Chondrocyte (in vitro differentiated cells): ENCODE measurements at regions not wholly inside any gene's neighbourhood (a gene's known extent, or its start where the extent isn't known, plus 50 kb on each side); places are given as distances from the start of the nearest gene placed in this dataset.

Experiments
- DNase-seq: peaks from one replicate; pipeline ENCODE4 v3.0.0; 2021; ENCODE audit warnings: mixed read lengths, low spot score
- H3K27ac Mint-ChIP-seq: one replicate; pipeline ENCODE4 v1.8.0; 2021; ENCODE audit warnings: mild to moderate bottlenecking, moderate library complexity, mixed read lengths; ENCODE audit not compliant: unreplicated experiment
- H3K27me3 Mint-ChIP-seq: 2 replicates; pipeline ENCODE4 v1.8.0; 2021; ENCODE audit warnings: low read depth, mixed read lengths
- H3K36me3 Mint-ChIP-seq: 2 replicates; pipeline ENCODE4 v1.8.0; 2021; ENCODE audit warnings: low read depth, mixed read lengths
- H3K4me1 Mint-ChIP-seq: 2 replicates; pipeline ENCODE4 v1.8.0; 2021; ENCODE audit warnings: low read depth, mild to moderate bottlenecking, mixed read lengths
- H3K4me3 Mint-ChIP-seq: one replicate; pipeline ENCODE4 v1.8.0; 2021; ENCODE audit warnings: mild to moderate bottlenecking, moderate library complexity, mixed read lengths; ENCODE audit not compliant: unreplicated experiment
- H3K9me3 Mint-ChIP-seq: 2 replicates; pipeline ENCODE4 v1.8.0; 2021; ENCODE audit warnings: low read depth, mixed read lengths
- TF ChIP-seq, protein P1 (sequence below): fragments of 200-600 bp; sonication (generic); IDR thresholded peaks from 2 replicates; pipeline ENCODE4 v1.5.0; 2021; ENCODE audit warnings: antibody characterized with exemption, mild to moderate bottlenecking, moderate library complexity

DNA sequence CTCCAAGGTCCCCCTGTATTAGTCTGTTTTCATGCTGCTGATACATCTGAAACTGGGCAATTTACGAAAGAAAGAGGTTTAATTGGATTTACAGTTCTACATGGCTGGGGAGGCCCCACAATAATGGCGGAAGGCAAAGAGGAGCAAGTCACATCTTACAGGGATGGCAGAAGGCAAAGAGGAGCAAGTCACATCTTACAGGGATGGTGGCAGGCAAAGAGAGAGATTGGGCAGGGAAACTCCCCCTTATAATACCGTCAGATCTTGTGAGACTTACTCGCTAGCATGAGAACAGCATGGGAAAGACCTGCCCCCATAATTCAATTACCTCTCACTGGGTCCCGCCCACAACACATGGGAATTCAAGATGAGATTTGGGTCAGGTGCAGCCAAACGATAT lies 50.0 kb upstream of the FARP1 start:
- no peak for DNase-seq

More for the DNA sequence above, 50.0 kb upstream of the FARP1 start:
- peaks cover 2% of the 10 kb centered on the region for H3K36me3 Mint-ChIP-seq
- no peak overlapping the region for H3K27ac Mint-ChIP-seq
- no peaks in the 10 kb centered on the region for H3K27me3 Mint-ChIP-seq
- no peak overlapping the region for H3K4me3 Mint-ChIP-seq
- TF ChIP-seq, protein P1, sequence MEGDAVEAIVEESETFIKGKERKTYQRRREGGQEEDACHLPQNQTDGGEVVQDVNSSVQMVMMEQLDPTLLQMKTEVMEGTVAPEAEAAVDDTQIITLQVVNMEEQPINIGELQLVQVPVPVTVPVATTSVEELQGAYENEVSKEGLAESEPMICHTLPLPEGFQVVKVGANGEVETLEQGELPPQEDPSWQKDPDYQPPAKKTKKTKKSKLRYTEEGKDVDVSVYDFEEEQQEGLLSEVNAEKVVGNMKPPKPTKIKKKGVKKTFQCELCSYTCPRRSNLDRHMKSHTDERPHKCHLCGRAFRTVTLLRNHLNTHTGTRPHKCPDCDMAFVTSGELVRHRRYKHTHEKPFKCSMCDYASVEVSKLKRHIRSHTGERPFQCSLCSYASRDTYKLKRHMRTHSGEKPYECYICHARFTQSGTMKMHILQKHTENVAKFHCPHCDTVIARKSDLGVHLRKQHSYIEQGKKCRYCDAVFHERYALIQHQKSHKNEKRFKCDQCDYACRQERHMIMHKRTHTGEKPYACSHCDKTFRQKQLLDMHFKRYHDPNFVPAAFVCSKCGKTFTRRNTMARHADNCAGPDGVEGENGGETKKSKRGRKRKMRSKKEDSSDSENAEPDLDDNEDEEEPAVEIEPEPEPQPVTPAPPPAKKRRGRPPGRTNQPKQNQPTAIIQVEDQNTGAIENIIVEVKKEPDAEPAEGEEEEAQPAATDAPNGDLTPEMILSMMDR = no peak
- H3K9me3 Mint-ChIP-seq = peaks cover 13% of the 10 kb centered on the region
- peaks cover 24% of the 10 kb centered on the region for H3K4me1 Mint-ChIP-seq
